ENCODE measurements at regions not wholly inside any gene's neighbourhood (a gene's known extent, or its start where the extent isn't known, plus 50 kb on each side); places are given as distances from the start of the nearest gene placed in this dataset.

DNA sequence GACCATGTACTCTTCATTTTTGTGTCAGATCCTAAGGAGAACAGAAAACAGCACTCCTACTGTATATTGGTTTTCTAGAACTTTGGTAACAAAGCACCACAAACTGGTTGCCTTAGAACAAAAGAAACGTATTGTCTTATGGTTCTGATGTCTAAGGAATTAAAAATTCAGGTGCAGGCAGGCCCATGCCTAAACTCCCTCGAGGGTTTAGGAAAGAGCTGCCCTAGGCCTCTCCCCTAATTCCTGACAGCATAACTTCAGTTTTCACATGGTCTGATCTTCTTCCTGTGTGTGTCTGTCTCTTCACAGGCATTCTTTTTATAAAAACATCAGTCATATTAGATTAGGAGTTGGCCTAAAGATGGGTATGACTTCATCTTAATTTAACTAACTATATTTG lies 1093.6 kb downstream of the TECRL start:
- no peaks in the 10 kb centered on the region for H3K27me3 ChIP-seq
- intact Hi-C loops (cut with DNase I; ENCODE audit: low total_unique reads), result no loop called here
- DNase-seq, result no peak

DNA sequence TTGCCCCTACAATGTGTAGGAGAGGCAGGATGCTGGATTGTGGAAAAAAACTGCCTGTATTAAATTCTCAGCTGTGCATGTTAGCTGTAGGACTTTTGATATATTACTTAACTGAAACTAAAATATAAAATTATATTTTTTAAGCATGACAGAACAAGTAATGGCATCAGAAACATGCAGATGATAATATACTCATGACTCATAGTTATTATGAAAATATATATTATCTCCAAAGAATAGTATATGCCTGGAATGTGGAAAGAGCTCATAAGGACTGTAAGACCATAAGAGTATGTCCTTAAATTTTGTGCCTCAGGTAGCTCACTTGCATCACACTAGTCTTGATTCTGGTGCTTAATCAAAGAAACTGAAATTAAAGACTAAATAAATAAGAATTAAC lies 1100.6 kb downstream of the TECRL start:
- Histone ChIP-seq H3K4me1 (no peaks in the 10 kb centered on the region), H3K27me3 (no peaks in the 10 kb centered on the region), H3K9me3 (no peaks in the 10 kb centered on the region), H3K36me3 (no peaks in the 10 kb centered on the region), H3K27ac (no peak overlapping the region), H3K4me3 (no peak overlapping the region)
- no peak for DNase-seq
- TF ChIP-seq, protein P1, sequence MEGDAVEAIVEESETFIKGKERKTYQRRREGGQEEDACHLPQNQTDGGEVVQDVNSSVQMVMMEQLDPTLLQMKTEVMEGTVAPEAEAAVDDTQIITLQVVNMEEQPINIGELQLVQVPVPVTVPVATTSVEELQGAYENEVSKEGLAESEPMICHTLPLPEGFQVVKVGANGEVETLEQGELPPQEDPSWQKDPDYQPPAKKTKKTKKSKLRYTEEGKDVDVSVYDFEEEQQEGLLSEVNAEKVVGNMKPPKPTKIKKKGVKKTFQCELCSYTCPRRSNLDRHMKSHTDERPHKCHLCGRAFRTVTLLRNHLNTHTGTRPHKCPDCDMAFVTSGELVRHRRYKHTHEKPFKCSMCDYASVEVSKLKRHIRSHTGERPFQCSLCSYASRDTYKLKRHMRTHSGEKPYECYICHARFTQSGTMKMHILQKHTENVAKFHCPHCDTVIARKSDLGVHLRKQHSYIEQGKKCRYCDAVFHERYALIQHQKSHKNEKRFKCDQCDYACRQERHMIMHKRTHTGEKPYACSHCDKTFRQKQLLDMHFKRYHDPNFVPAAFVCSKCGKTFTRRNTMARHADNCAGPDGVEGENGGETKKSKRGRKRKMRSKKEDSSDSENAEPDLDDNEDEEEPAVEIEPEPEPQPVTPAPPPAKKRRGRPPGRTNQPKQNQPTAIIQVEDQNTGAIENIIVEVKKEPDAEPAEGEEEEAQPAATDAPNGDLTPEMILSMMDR (IDR thresholded peaks at IDR 0.05), result no peak
- intact Hi-C loops (cut with DNase I; ENCODE audit: low total_unique reads), result no loop called here

More for the DNA sequence above, 1093.6 kb downstream of the TECRL start:
- no peak overlapping the region for H3K27ac ChIP-seq
- TF ChIP-seq, protein P1 (IDR thresholded peaks at IDR 0.05), result no peak
- no peaks in the 10 kb centered on the region for H3K4me1 ChIP-seq
- H3K9me3 ChIP-seq, result no peaks in the 10 kb centered on the region
- no peak overlapping the region for H3K4me3 ChIP-seq
- H3K36me3 ChIP-seq, result no peaks in the 10 kb centered on the region

DNA sequence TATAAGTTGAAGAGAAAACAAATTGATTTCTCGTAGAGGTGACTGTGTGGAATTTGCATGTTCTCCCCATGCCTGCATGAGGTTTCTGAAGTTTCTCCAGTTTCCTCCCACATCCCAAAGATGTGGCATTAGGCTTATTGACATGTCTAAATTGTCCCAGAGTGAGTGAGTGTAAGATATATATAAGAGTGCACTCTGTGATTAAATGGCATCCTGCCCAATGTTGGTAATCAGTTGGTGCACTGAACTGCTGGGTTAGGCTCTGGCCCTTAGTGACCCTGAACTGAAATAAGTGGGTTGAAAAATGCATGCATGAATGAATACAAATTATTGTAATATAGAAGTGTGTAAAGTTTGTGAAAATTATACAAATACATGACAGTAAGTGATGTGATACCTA lies 1106.5 kb downstream of the TECRL start:
- intact Hi-C loops (cut with DNase I; ENCODE audit: low total_unique reads), result no loop called here
- TF ChIP-seq, protein P1 (IDR thresholded peaks at IDR 0.05), result no peak
- H3K36me3 ChIP-seq, result no peaks in the 10 kb centered on the region

DNA sequence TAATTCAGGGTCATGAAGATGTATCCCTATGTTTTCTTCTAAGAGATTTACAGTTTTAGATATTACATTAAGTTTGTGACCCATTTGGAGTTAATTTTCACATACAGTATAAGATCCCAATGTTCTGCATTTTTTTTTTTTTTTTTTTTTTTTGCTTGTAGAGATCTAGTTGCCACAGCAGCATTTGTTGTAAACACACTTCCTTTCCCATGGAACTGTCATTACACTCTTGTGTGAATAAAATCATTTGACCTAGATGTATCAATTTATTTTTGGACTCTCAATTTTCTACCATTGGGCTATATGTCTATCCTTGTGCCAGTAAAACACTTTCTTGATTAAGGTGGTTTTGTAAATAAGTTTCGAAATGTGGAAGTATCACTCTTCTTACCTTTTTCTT lies 1107.2 kb downstream of the TECRL start:
- Histone ChIP-seq H3K4me1 (no peaks in the 10 kb centered on the region), H3K27ac (no peak overlapping the region), H3K4me3 (no peak overlapping the region), H3K27me3 (no peaks in the 10 kb centered on the region), H3K36me3 (no peaks in the 10 kb centered on the region), H3K9me3 (no peaks in the 10 kb centered on the region)
- TF ChIP-seq, protein P1 (IDR thresholded peaks at IDR 0.05), result no peak
- intact Hi-C loops (cut with DNase I; ENCODE audit: low total_unique reads), result no loop called here
- no peak for DNase-seq

More for the DNA sequence above, 1106.5 kb downstream of the TECRL start:
- Histone ChIP-seq H3K4me1 (no peaks in the 10 kb centered on the region), H3K4me3 (no peak overlapping the region), H3K27ac (no peak overlapping the region), H3K27me3 (no peaks in the 10 kb centered on the region), H3K9me3 (no peaks in the 10 kb centered on the region)
- no peak for DNase-seq

DNA sequence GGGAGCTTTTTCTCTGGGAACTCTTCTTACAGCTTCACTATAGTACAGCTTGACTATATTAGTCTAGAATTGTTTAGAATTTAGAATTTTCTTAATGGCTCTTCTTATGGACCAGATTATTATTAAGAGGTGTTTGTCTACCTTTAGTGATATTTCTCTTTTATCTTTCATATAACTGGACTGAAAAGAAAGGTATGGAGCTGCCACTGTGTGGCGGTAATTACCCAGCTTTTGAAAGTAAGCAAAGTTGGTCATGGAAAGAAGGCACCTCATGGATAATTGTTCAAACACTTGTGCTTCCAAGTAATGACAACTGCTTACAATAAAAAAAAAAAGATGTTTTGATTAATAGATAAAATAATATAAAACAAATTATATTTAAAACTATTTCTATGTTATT lies 1112.5 kb downstream of the TECRL start:
- no peak for DNase-seq
- H3K27ac ChIP-seq, result no peak overlapping the region
- no peaks in the 10 kb centered on the region for H3K36me3 ChIP-seq
- TF ChIP-seq, protein P1 (IDR thresholded peaks at IDR 0.05), result no peak
- H3K27me3 ChIP-seq, result no peaks in the 10 kb centered on the region
- H3K4me1 ChIP-seq, result no peaks in the 10 kb centered on the region
- no peak overlapping the region for H3K4me3 ChIP-seq
- intact Hi-C loops (cut with DNase I; ENCODE audit: low total_unique reads), result no loop called here
- H3K9me3 ChIP-seq, result no peaks in the 10 kb centered on the region

DNA sequence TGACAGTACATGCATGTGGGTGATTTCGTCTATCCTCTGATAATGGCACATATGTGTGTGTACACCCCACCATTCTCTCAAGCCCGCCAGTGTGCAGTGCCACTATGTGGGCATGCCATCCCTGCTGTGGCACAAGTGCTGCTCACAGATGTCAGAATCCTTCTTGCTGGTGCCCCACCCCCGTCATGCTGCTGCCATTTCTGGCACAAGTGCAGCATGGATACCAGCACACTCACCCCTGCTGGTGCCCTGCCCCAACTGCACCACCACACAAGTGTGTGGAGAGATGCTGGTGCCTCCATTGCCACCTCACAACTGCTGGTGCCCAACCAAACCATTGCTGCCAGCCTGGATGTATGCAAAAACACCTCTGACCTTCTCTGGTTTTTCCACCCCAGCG lies 1133.8 kb downstream of the TECRL start:
- H3K4me1 ChIP-seq, result no peaks in the 10 kb centered on the region
- H3K36me3 ChIP-seq, result no peaks in the 10 kb centered on the region
- H3K9me3 ChIP-seq, result no peaks in the 10 kb centered on the region
- no peaks in the 10 kb centered on the region for H3K27me3 ChIP-seq
- intact Hi-C loops (cut with DNase I; ENCODE audit: low total_unique reads), result no loop called here
- H3K27ac ChIP-seq, result no peak overlapping the region
- no peak for DNase-seq
- TF ChIP-seq, protein P1 (IDR thresholded peaks at IDR 0.05), result no peak
- no peak overlapping the region for H3K4me3 ChIP-seq

Data from tibial artery (tissue), 4 donors.